Karpas-422 (cell line): ENCODE measurements at regions not wholly inside any gene's neighbourhood (a gene's known extent, or its start where the extent isn't known, plus 50 kb on each side); places are given as distances from the start of the nearest gene placed in this dataset.
"Not testable (repeated sequence)": the region's sequence is repeated elsewhere in the genome, so short reads cannot be mapped to it uniquely, and the experiment has no call there.

Experiments used
- DNase-seq: peaks from one replicate; pipeline ENCODE4 v3.0.0-alpha.2; 2015
- H2AFZ ChIP-seq: fragments of 200-600 bp; sonication (generic); 2 replicates; pipeline ENCODE4 v1.6.1; 2014; ENCODE audit warnings: antibody characterized with exemption, low read length, mixed read lengths
- H3K27ac ChIP-seq: fragments of 200-600 bp; sonication (generic); 2 replicates; pipeline ENCODE4 v1.5.1; 2014; ENCODE audit warnings: mild to moderate bottlenecking, low read length, moderate library complexity
- H3K27me3 ChIP-seq: fragments of 200-600 bp; sonication (generic); 2 replicates; pipeline ENCODE4 v1.6.1; 2014; ENCODE audit warnings: low read length, mixed read lengths
- H3K36me3 ChIP-seq: fragments of 200-600 bp; sonication (generic); 2 replicates; pipeline ENCODE4 v1.6.1; 2014; ENCODE audit warnings: low read length, mixed read lengths; ENCODE audit not compliant: insufficient read depth
- H3K4me1 ChIP-seq: fragments of 200-600 bp; sonication (generic); 2 replicates; pipeline ENCODE4 v1.6.1; 2014; ENCODE audit warnings: mild to moderate bottlenecking, low read length, mixed read lengths
- H3K4me2 ChIP-seq: fragments of 200-600 bp; sonication (generic); 2 replicates; pipeline ENCODE4 v1.6.1; 2014; ENCODE audit warnings: low read length, low read depth, mild to moderate bottlenecking; ENCODE audit not compliant: poor library complexity, severe bottlenecking
- H3K4me3 ChIP-seq: fragments of 200-600 bp; sonication (generic); 2 replicates; pipeline ENCODE4 v1.5.1; 2014; ENCODE audit warnings: mild to moderate bottlenecking, antibody characterized with exemption, low read length, mixed read lengths
- H3K79me2 ChIP-seq: fragments of 200-600 bp; sonication (generic); 2 replicates; pipeline ENCODE4 v1.6.1; 2014; ENCODE audit warnings: mild to moderate bottlenecking, low read length, mixed read lengths
- H3K9ac ChIP-seq: fragments of 200-600 bp; sonication (generic); 2 replicates; pipeline ENCODE4 v1.6.0; 2014; ENCODE audit warnings: low read length
- H3K9me2 ChIP-seq: fragments of 200-600 bp; sonication (generic), shearing (Covaris generic); replicated peaks from 2 replicates; pipeline ENCODE4 v1.6.0; 2014; ENCODE audit warnings: mild to moderate bottlenecking, low read length, moderate library complexity; ENCODE audit not compliant: insufficient read depth
- H3K9me3 ChIP-seq: fragments of 300-700, 200-600 bp; sonication (generic); 2 replicates; pipeline ENCODE4 v1.6.1; 2014; ENCODE audit warnings: low read length, mixed read lengths
- H4K20me1 ChIP-seq: fragments of 200-600 bp; sonication (generic); 2 replicates; pipeline ENCODE4 v1.6.1; 2014; ENCODE audit warnings: mild to moderate bottlenecking, antibody characterized with exemption, low read length, low read depth; ENCODE audit not compliant: insufficient read depth

GRCh38 chr17:36684134-36684533, 82.8 kb downstream of the MRM1 start:
- Histone ChIP-seq H3K27me3 (no peaks in the 10 kb centered on the region), H2AFZ (no peak overlapping the region), H3K27ac (no peak overlapping the region), H3K9ac (no peak overlapping the region), H4K20me1 (no peaks in the 10 kb centered on the region), H3K4me1 (no peaks in the 10 kb centered on the region), H3K4me3 (no peak overlapping the region), H3K4me2 (no peak overlapping the region), H3K9me2 (no peaks in the 10 kb centered on the region), H3K79me2 (no peaks in the 10 kb centered on the region), H3K9me3 (no peaks in the 10 kb centered on the region), H3K36me3 (no peaks in the 10 kb centered on the region)
- DNase-seq = no peak

GRCh38 chr17:36686123-36686669, 84.8 kb downstream of the MRM1 start:
- H3K4me1 ChIP-seq = peaks cover 9% of the 10 kb centered on the region
- H3K79me2 ChIP-seq = no peaks in the 10 kb centered on the region
- H3K36me3 ChIP-seq = no peaks in the 10 kb centered on the region
- no peaks in the 10 kb centered on the region for H4K20me1 ChIP-seq
- H3K4me3 ChIP-seq = no peak overlapping the region
- H3K9me3 ChIP-seq = no peaks in the 10 kb centered on the region
- no peak for DNase-seq
- no peak overlapping the region for H3K27ac ChIP-seq
- H3K9me2 ChIP-seq = no peaks in the 10 kb centered on the region
- no peak overlapping the region for H3K4me2 ChIP-seq
- H3K27me3 ChIP-seq = no peaks in the 10 kb centered on the region
- no peak overlapping the region for H2AFZ ChIP-seq
- no peak overlapping the region for H3K9ac ChIP-seq

GRCh38 chr17:36687736-36688135, 86.4 kb downstream of the MRM1 start:
- H3K9ac ChIP-seq = no peak overlapping the region
- no peak overlapping the region for H2AFZ ChIP-seq
- peaks cover 9% of the 10 kb centered on the region for H3K4me1 ChIP-seq
- H3K79me2 ChIP-seq = no peaks in the 10 kb centered on the region
- H3K9me3 ChIP-seq = no peaks in the 10 kb centered on the region
- no peaks in the 10 kb centered on the region for H3K9me2 ChIP-seq
- H3K27me3 ChIP-seq = no peaks in the 10 kb centered on the region
- DNase-seq = no peak
- H4K20me1 ChIP-seq = no peaks in the 10 kb centered on the region
- no peak overlapping the region for H3K27ac ChIP-seq
- no peak overlapping the region for H3K4me2 ChIP-seq
- H3K4me3 ChIP-seq = no peak overlapping the region
- H3K36me3 ChIP-seq = no peaks in the 10 kb centered on the region

- Histone ChIP-seq H3K27me3 (no peaks in the 10 kb centered on the region), H3K4me3 (no peak overlapping the region), H3K27ac (no peak overlapping the region), H3K4me1 (peaks cover 9% of the 10 kb centered on the region), H4K20me1 (no peaks in the 10 kb centered on the region), H3K79me2 (no peaks in the 10 kb centered on the region), H3K36me3 (no peaks in the 10 kb centered on the region), H3K9me3 (no peaks in the 10 kb centered on the region), H3K9me2 (no peaks in the 10 kb centered on the region), H3K4me2 (peak overlapping the region; percentile 13), H2AFZ (no peak overlapping the region), H3K9ac (no peak overlapping the region)
- DNase-seq = no peak
Observed at GRCh38 chr17:36689089-36689667, 87.8 kb downstream of the MRM1 start.

GRCh38 chr17:36690190-36690589, 88.8 kb downstream of the MRM1 start:
- Histone ChIP-seq H3K9me2 (no peaks in the 10 kb centered on the region), H3K79me2 (no peaks in the 10 kb centered on the region), H3K4me1 (peaks cover 9% of the 10 kb centered on the region), H3K27ac (no peak overlapping the region), H3K4me3 (no peak overlapping the region), H3K9me3 (no peaks in the 10 kb centered on the region), H3K36me3 (no peaks in the 10 kb centered on the region), H2AFZ (no peak overlapping the region), H4K20me1 (no peaks in the 10 kb centered on the region), H3K27me3 (no peaks in the 10 kb centered on the region), H3K9ac (no peak overlapping the region), H3K4me2 (no peak overlapping the region)
- DNase-seq = no peak

- H4K20me1 ChIP-seq = no peaks in the 10 kb centered on the region
- H3K27ac ChIP-seq = no peak overlapping the region
- H3K4me2 ChIP-seq = no peak overlapping the region
- no peak overlapping the region for H3K4me3 ChIP-seq
- no peak for DNase-seq
- H3K79me2 ChIP-seq = no peaks in the 10 kb centered on the region
- no peaks in the 10 kb centered on the region for H3K9me3 ChIP-seq
- peaks cover 9% of the 10 kb centered on the region for H3K4me1 ChIP-seq
- no peaks in the 10 kb centered on the region for H3K9me2 ChIP-seq
- H2AFZ ChIP-seq = no peak overlapping the region
- H3K27me3 ChIP-seq = no peaks in the 10 kb centered on the region
- H3K36me3 ChIP-seq = no peaks in the 10 kb centered on the region
- no peak overlapping the region for H3K9ac ChIP-seq
Observed at GRCh38 chr17:36691606-36692005, 90.2 kb downstream of the MRM1 start.

- Histone ChIP-seq H2AFZ (no peak overlapping the region), H3K9ac (no peak overlapping the region), H3K9me2 (no peaks in the 10 kb centered on the region), H3K27ac (no peak overlapping the region), H3K4me1 (peaks cover under 1% of the 10 kb centered on the region), H3K36me3 (no peaks in the 10 kb centered on the region), H3K79me2 (no peaks in the 10 kb centered on the region), H3K4me3 (no peak overlapping the region), H3K27me3 (no peaks in the 10 kb centered on the region), H3K9me3 (no peaks in the 10 kb centered on the region), H4K20me1 (peaks cover 5% of the 10 kb centered on the region; the same call in 1 of the 2 replicates), H3K4me2 (no peak overlapping the region)
- no peak for DNase-seq
Observed at GRCh38 chr17:36695082-36695481, 93.7 kb downstream of the MRM1 start.

- H3K27ac ChIP-seq, H3K79me2 ChIP-seq, H3K4me3 ChIP-seq, H3K4me2 ChIP-seq, H4K20me1 ChIP-seq, H2AFZ ChIP-seq, H3K27me3 ChIP-seq, H3K36me3 ChIP-seq, DNase-seq, H3K4me1 ChIP-seq, H3K9me2 ChIP-seq, H3K9ac ChIP-seq, H3K9me3 ChIP-seq: not testable (repeated sequence)
Observed at GRCh38 chr17:36695710-36696109, 94.3 kb downstream of the MRM1 start.
